Caco-2 (cell line): ENCODE measurements at regions not wholly inside any gene's neighbourhood (a gene's known extent, or its start where the extent isn't known, plus 50 kb on each side); places are given as distances from the start of the nearest gene placed in this dataset.

Source experiments
- BruUV-seq: library from RNA; stranded (reverse); fragments of 400-500 nt; replicated peaks from 2 replicates; lab custom pipeline; 2021; lab: Mats Ljungman, UMichigan
- CTCF ChIA-PET: fragments of 300-600 bp; sonication (Branson Sonifier 250); formaldehyde crosslinking; loops from one replicate; lab custom pipeline; 2022; ENCODE audit warnings: antibody characterized with exemption; lab: Charles Lee
- POLR2A ChIA-PET: fragments of 300-600 bp; sonication (Branson Sonifier 250); formaldehyde crosslinking; loops from one replicate; lab custom pipeline; 2022; ENCODE audit warnings: antibody characterized with exemption; lab: Charles Lee
- DNase-seq, 2 experiments: peaks; one replicate each; pipeline versions ENCODE4 v3.0.0 to v3.0.0-alpha.2; 2020 to 2022
- H3K27me3 ChIP-seq: replicated peaks from 2 replicates; pipeline ENCODE4 v1.6.0; 2011; ENCODE audit warnings: low read length; ENCODE audit not compliant: control insufficient read depth, insufficient read depth
- H3K36me3 ChIP-seq: 2 replicates; pipeline ENCODE4 v1.5.1; 2011; ENCODE audit warnings: low read length; ENCODE audit not compliant: control insufficient read depth, insufficient read depth
- H3K4me1 ChIP-seq: fragments of 250-450 bp; sonication (Bioruptor Pico); 2 replicates; pipeline ENCODE4 v1.5.1; 2020; ENCODE audit warnings: mild to moderate bottlenecking
- H3K4me3 ChIP-seq: 2 replicates; pipeline ENCODE4 v1.5.1; 2011; ENCODE audit warnings: low read depth, mild to moderate bottlenecking, control low read depth, low read length
- H3K9me3 ChIP-seq: fragments of 250-450 bp; sonication (Bioruptor Pico); 2 replicates; pipeline ENCODE4 v1.5.1; 2020; ENCODE audit warnings: mild to moderate bottlenecking, moderate library complexity
- H3K27ac Mint-ChIP-seq: one replicate; pipeline ENCODE4 v1.8.0; 2022; ENCODE audit warnings: mixed read lengths; ENCODE audit not compliant: unreplicated experiment
- H3K27me3 Mint-ChIP-seq: one replicate; pipeline ENCODE4 v1.8.0; 2022; ENCODE audit warnings: mixed read lengths; ENCODE audit not compliant: insufficient read depth, unreplicated experiment
- H3K36me3 Mint-ChIP-seq: one replicate; pipeline ENCODE4 v1.8.0; 2022; ENCODE audit warnings: mild to moderate bottlenecking, mixed read lengths; ENCODE audit not compliant: insufficient read depth, unreplicated experiment
- H3K4me1 Mint-ChIP-seq: one replicate; pipeline ENCODE4 v1.8.0; 2022; ENCODE audit warnings: low read depth, mixed read lengths; ENCODE audit not compliant: unreplicated experiment
- H3K4me3 Mint-ChIP-seq: one replicate; pipeline ENCODE4 v1.8.0; 2022; ENCODE audit warnings: mild to moderate bottlenecking, moderate library complexity, mixed read lengths; ENCODE audit not compliant: unreplicated experiment
- H3K9me3 Mint-ChIP-seq: one replicate; pipeline ENCODE4 v1.8.0; 2022; ENCODE audit warnings: mixed read lengths; ENCODE audit not compliant: unreplicated experiment
- CTCF ChIP-seq, 2 experiments: fragments of 200-600 bp in 1 of 2; IDR thresholded peaks; 1 replicate in 1 of 2; 2 replicates in 1 of 2; pipeline versions ENCODE4 v1.5.1 to v1.8.0; 2011 to 2022; ENCODE audit warnings: antibody characterized with exemption in 1 of 2, control low read depth in 1 of 2, inconsistent platforms in 1 of 2, low read depth in 1 of 2, low read length in 1 of 2, mild to moderate bottlenecking in 1 of 2, moderate library complexity in 1 of 2; ENCODE audit not compliant: insufficient read depth in 1 of 2, severe bottlenecking in 1 of 2, unreplicated experiment in 1 of 2
- intact Hi-C: fragments of 100-400 bp; cut with micrococcal nuclease; formaldehyde crosslinking; loops from one replicate; pipeline ENCODE4 v1.10.0; 2022; ENCODE audit not compliant: unreplicated experiment

GRCh38 chr3:80099559-80100066 lies 331.8 kb upstream of the ROBO1 start:
- no TSS peak for BruUV-seq
- POLR2A ChIA-PET: no interaction called here
- no peak for DNase-seq

GRCh38 chr3:80097674-80098073 lies 329.9 kb upstream of the ROBO1 start:
- no peaks in the 10 kb centered on the region for H3K9me3 ChIP-seq
- BruUV-seq: no TSS peak
- H3K36me3 ChIP-seq: no peaks in the 10 kb centered on the region
- TF ChIP-seq CTCF (IDR thresholded peaks at IDR 0.05; ENCODE audit: insufficient read depth in 1 of 2, low read depth in 1 of 2, low read length in 1 of 2, severe bottlenecking in 1 of 2, unreplicated experiment in 1 of 2): no peak
- ChIA-PET POLR2A (no interaction called here), CTCF (no interaction called here)
- no peaks in the 10 kb centered on the region for H3K27me3 ChIP-seq
- H3K4me3 ChIP-seq: no peak overlapping the region
- no peaks in the 10 kb centered on the region for H3K4me1 ChIP-seq
- no peaks in the 10 kb centered on the region for H3K4me1 Mint-ChIP-seq
- no peak overlapping the region for H3K27ac Mint-ChIP-seq
- H3K27me3 Mint-ChIP-seq: no peaks in the 10 kb centered on the region
- intact Hi-C loops: no loop called here
- no peaks in the 10 kb centered on the region for H3K36me3 Mint-ChIP-seq
- no peaks in the 10 kb centered on the region for H3K9me3 Mint-ChIP-seq
- DNase-seq: no peak
- H3K4me3 Mint-ChIP-seq: no peak overlapping the region

More at GRCh38 chr3:80099559-80100066, 331.8 kb upstream of the ROBO1 start:
- no peak overlapping the region for H3K4me3 ChIP-seq
- Mint-ChIP-seq H3K9me3 (no peaks in the 10 kb centered on the region), H3K27ac (no peak overlapping the region), H3K36me3 (no peaks in the 10 kb centered on the region), H3K4me3 (no peak overlapping the region), H3K27me3 (no peaks in the 10 kb centered on the region), H3K4me1 (no peaks in the 10 kb centered on the region)
- H3K9me3 ChIP-seq: no peaks in the 10 kb centered on the region
- H3K36me3 ChIP-seq: no peaks in the 10 kb centered on the region
- intact Hi-C loops: no loop called here
- no peak for TF ChIP-seq CTCF (IDR thresholded peaks at IDR 0.05; ENCODE audit: insufficient read depth in 1 of 2, low read depth in 1 of 2, low read length in 1 of 2, severe bottlenecking in 1 of 2, unreplicated experiment in 1 of 2)
- no peaks in the 10 kb centered on the region for H3K27me3 ChIP-seq
- CTCF ChIA-PET: no interaction called here
- H3K4me1 ChIP-seq: no peaks in the 10 kb centered on the region

GRCh38 chr3:80096909-80097308 lies 329.1 kb upstream of the ROBO1 start:
- ChIA-PET CTCF (no interaction called here), POLR2A (no interaction called here)
- Histone ChIP-seq H3K4me3 (no peak overlapping the region), H3K27me3 (no peaks in the 10 kb centered on the region), H3K9me3 (no peaks in the 10 kb centered on the region), H3K4me1 (no peaks in the 10 kb centered on the region), H3K36me3 (no peaks in the 10 kb centered on the region)
- no peak for DNase-seq
- no peaks in the 10 kb centered on the region for H3K4me1 Mint-ChIP-seq
- no peaks in the 10 kb centered on the region for H3K27me3 Mint-ChIP-seq
- no peaks in the 10 kb centered on the region for H3K9me3 Mint-ChIP-seq
- H3K4me3 Mint-ChIP-seq: no peak overlapping the region
- no peak overlapping the region for H3K27ac Mint-ChIP-seq
- intact Hi-C loops: no loop called here
- H3K36me3 Mint-ChIP-seq: no peaks in the 10 kb centered on the region
- no peak for TF ChIP-seq CTCF (IDR thresholded peaks at IDR 0.05; ENCODE audit: insufficient read depth in 1 of 2, low read depth in 1 of 2, low read length in 1 of 2, severe bottlenecking in 1 of 2, unreplicated experiment in 1 of 2)
- no TSS peak for BruUV-seq
